ENCODE measurements at regions not wholly inside any gene's neighbourhood (a gene's known extent, or its start where the extent isn't known, plus 50 kb on each side); places are given as distances from the start of the nearest gene placed in this dataset.

DNA sequence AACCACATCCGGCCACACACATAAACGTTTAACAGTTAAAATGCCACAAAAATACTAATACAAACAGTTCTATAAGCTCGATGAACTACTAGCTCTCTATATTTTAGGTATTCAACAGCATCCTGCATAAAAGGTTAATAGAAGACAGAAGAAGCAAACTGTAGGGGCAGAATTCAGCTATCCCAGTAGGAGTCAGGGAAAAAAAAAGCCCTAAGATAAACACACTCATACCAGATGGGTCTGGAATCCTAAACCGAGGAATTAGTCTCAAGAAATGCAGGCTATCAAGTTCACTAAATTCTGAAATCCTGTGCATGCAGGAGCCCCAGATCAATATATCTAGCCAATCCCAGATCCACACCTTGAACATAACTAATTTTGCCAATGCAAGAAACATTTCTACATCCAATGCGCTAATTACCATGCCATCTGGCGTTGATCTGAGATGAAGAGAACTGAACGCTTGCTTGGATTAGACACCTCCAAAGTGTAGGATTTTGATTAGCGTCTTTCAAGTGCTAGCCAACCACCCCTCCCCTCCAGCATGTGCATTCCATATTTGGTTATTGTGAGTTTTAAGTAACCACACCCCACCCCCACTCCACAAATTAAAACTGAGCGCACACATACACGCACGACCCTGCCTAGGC, 512.2 kb upstream of the INTU start:
- TF ChIP-seq, protein P1, sequence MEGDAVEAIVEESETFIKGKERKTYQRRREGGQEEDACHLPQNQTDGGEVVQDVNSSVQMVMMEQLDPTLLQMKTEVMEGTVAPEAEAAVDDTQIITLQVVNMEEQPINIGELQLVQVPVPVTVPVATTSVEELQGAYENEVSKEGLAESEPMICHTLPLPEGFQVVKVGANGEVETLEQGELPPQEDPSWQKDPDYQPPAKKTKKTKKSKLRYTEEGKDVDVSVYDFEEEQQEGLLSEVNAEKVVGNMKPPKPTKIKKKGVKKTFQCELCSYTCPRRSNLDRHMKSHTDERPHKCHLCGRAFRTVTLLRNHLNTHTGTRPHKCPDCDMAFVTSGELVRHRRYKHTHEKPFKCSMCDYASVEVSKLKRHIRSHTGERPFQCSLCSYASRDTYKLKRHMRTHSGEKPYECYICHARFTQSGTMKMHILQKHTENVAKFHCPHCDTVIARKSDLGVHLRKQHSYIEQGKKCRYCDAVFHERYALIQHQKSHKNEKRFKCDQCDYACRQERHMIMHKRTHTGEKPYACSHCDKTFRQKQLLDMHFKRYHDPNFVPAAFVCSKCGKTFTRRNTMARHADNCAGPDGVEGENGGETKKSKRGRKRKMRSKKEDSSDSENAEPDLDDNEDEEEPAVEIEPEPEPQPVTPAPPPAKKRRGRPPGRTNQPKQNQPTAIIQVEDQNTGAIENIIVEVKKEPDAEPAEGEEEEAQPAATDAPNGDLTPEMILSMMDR (IDR thresholded peaks at IDR 0.05; ENCODE audit: unreplicated experiment) = no peak
- Mint-ChIP-seq H3K9me3 (ENCODE audit: unreplicated experiment) (no peaks in the 10 kb centered on the region), H3K36me3 (ENCODE audit: low read depth, unreplicated experiment) (no peaks in the 10 kb centered on the region), H3K4me3 (ENCODE audit: unreplicated experiment) (no peak overlapping the region), H3K27me3 (ENCODE audit: unreplicated experiment) (no peaks in the 10 kb centered on the region), H3K27ac (ENCODE audit: unreplicated experiment) (no peak overlapping the region), H3K4me1 (ENCODE audit: unreplicated experiment) (no peaks in the 10 kb centered on the region)
- no peak for DNase-seq (ENCODE audit: low spot score)

DNA sequence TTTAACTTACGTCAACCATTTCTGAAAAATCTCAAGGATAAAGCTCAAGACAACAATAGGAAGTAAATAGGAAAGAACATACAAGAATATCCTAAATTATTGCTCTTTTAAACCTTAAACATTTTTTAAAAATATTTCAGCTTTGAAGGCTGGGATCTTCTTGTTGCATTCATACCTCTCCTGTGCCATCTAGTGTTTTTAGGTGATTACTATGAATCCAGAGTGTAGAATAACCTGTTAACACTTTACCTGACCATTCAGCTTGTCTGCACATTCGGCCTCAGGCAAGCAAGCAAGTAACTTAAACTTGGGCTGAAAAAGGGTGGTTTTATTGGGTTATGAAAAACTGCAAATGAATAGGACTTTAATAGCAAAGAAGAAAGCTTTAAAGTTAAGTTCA, 507.8 kb upstream of the INTU start:
- Mint-ChIP-seq H3K27ac (ENCODE audit: unreplicated experiment) (no peak overlapping the region), H3K9me3 (ENCODE audit: unreplicated experiment) (no peaks in the 10 kb centered on the region), H3K4me3 (ENCODE audit: unreplicated experiment) (no peak overlapping the region), H3K27me3 (ENCODE audit: unreplicated experiment) (no peaks in the 10 kb centered on the region), H3K4me1 (ENCODE audit: unreplicated experiment) (no peaks in the 10 kb centered on the region), H3K36me3 (ENCODE audit: low read depth, unreplicated experiment) (no peaks in the 10 kb centered on the region)
- TF ChIP-seq, protein P1 (IDR thresholded peaks at IDR 0.05; ENCODE audit: unreplicated experiment) = no peak
- DNase-seq (ENCODE audit: low spot score) = no peak

DNA sequence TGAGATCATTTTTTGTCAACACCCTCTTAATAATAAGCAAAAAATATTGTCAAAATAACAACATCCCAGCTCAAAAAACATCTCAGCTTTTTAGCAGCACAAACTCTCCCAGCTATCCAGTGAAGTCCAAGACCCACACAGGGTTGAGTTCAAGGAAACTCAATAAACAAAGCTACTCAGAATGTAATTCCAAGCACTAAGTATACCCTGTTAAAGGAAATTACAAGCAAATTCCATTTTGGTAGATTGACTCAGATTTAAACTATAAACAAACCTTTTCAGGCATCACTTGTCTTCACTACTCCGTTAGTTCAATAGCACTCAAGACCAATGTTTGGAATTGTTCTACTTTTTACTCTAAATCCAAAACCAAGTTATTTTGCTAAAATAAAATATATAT, 506.0 kb upstream of the INTU start:
- no peak overlapping the region for H3K27ac Mint-ChIP-seq (ENCODE audit: unreplicated experiment)
- no peak for DNase-seq (ENCODE audit: low spot score)
- TF ChIP-seq, protein P1 (IDR thresholded peaks at IDR 0.05; ENCODE audit: unreplicated experiment) = no peak
- no peaks in the 10 kb centered on the region for H3K4me1 Mint-ChIP-seq (ENCODE audit: unreplicated experiment)
- no peak overlapping the region for H3K4me3 Mint-ChIP-seq (ENCODE audit: unreplicated experiment)
- no peaks in the 10 kb centered on the region for H3K27me3 Mint-ChIP-seq (ENCODE audit: unreplicated experiment)
- no peaks in the 10 kb centered on the region for H3K36me3 Mint-ChIP-seq (ENCODE audit: low read depth, unreplicated experiment)
- no peaks in the 10 kb centered on the region for H3K9me3 Mint-ChIP-seq (ENCODE audit: unreplicated experiment)

DNA sequence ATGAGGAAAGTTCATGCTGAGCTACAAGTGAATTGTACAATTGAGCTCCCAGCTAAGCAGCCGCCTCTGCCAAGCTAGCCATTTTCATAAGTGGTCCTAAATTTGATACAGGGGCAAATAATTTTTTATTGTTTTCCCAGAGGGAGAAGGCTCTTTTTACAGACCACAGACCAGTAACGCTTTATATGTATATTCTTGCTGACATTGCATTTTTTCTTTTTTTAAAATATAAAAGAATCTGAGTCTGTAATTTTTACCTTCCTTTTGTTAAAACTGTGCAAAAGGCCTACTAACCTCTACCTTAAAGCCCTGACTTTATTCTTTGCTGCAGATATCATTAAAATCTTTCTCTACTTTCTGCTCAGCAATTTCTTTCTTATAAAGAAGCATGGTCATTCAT, 501.2 kb upstream of the INTU start:
- H3K27me3 Mint-ChIP-seq (ENCODE audit: unreplicated experiment) = no peaks in the 10 kb centered on the region
- TF ChIP-seq, protein P1 (IDR thresholded peaks at IDR 0.05; ENCODE audit: unreplicated experiment) = no peak
- DNase-seq (ENCODE audit: low spot score) = no peak
- H3K4me1 Mint-ChIP-seq (ENCODE audit: unreplicated experiment) = no peaks in the 10 kb centered on the region
- no peak overlapping the region for H3K27ac Mint-ChIP-seq (ENCODE audit: unreplicated experiment)
- H3K36me3 Mint-ChIP-seq (ENCODE audit: low read depth, unreplicated experiment) = no peaks in the 10 kb centered on the region
- H3K4me3 Mint-ChIP-seq (ENCODE audit: unreplicated experiment) = no peak overlapping the region
- no peaks in the 10 kb centered on the region for H3K9me3 Mint-ChIP-seq (ENCODE audit: unreplicated experiment)

DNA sequence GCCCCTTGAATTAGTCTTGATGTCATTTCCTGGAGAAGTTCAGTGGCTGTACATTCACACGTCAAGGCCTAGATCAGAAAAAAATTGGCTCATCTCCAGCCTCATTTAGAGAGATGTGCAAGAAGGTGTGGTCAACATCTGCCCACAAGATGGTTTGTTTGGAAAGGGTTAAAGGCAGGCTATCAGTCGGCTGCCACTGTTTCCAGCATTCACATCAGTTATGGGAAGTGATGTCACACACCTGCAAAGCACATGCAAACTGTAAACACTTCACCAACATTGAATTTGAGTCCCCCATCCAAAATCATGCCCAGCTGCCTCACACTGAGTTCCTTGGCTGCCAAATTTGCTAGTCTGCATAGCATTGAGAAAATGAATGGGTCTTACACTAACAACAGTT, 498.3 kb upstream of the INTU start:
- no peaks in the 10 kb centered on the region for H3K9me3 Mint-ChIP-seq (ENCODE audit: unreplicated experiment)
- no peak overlapping the region for H3K4me3 Mint-ChIP-seq (ENCODE audit: unreplicated experiment)
- TF ChIP-seq, protein P1 (IDR thresholded peaks at IDR 0.05; ENCODE audit: unreplicated experiment) = no peak
- no peaks in the 10 kb centered on the region for H3K27me3 Mint-ChIP-seq (ENCODE audit: unreplicated experiment)
- no peak overlapping the region for H3K27ac Mint-ChIP-seq (ENCODE audit: unreplicated experiment)
- no peaks in the 10 kb centered on the region for H3K4me1 Mint-ChIP-seq (ENCODE audit: unreplicated experiment)
- DNase-seq (ENCODE audit: low spot score) = no peak
- H3K36me3 Mint-ChIP-seq (ENCODE audit: low read depth, unreplicated experiment) = no peaks in the 10 kb centered on the region
